A549 (cell line): ENCODE measurements at regions not wholly inside any gene's neighbourhood (a gene's known extent, or its start where the extent isn't known, plus 50 kb on each side); places are given as distances from the start of the nearest gene placed in this dataset.

Experiments
- ATAC-seq, 2 experiments: fragments of 200-7000 bp in 1 of 2; fragments of >200 bp in 1 of 2; cut with Nextera tagmentation in 1 of 2; cut with Tn5 transposase in 1 of 2; 3 replicates each; pipeline versions ENCODE4 v1.8.0 to v1.9.1; 2018 to 2020; ENCODE audit warnings: mild to moderate bottlenecking in 1 of 2, moderate library complexity in 1 of 2
- CTCF ChIA-PET: fragments of 300-600 bp; sonication (Branson Sonifier 250); formaldehyde crosslinking; extraction: SDS; loops from one replicate; lab custom pipeline; 2021; ENCODE audit warnings: antibody characterized with exemption, inconsistent platforms; lab: Yijun Ruan, JAX
- POLR2A ChIA-PET: fragments of 350-600 bp; formaldehyde crosslinking; extraction: SDS; loops from one replicate; lab custom pipeline; 2021; ENCODE audit warnings: antibody characterized with exemption, inconsistent platforms; lab: Yijun Ruan, JAX
- DNase-seq, 2 experiments: peaks; one replicate each; pipeline versions ENCODE4 v3.0.0 to v3.0.0-alpha.2; 2011 to 2016; ENCODE audit warnings: low read depth in 1 of 2, low spot score in 1 of 2
- FAIRE-seq: peaks from 2 replicates; lab custom pipeline; 2011; peaks lifted over from hg19 to GRCh38; lab: Jason Lieb, UNC
- H3K27ac ChIP-seq, 2 experiments: fragments of >200 bp; sonication (Bioruptor Twin); formaldehyde crosslinking; 3 replicates each; pipeline ENCODE4 v1.5.1; 2016 to 2017
- H3K4me1 ChIP-seq: fragments of >200 bp; sonication (Bioruptor Twin); formaldehyde crosslinking; 3 replicates; pipeline ENCODE4 v1.6.1; 2016
- H3K4me2 ChIP-seq: fragments of >200 bp; sonication (Bioruptor Twin); formaldehyde crosslinking; 3 replicates; pipeline ENCODE4 v1.6.1; 2016
- H3K4me3 ChIP-seq: fragments of >200 bp; sonication (Bioruptor Twin); formaldehyde crosslinking; 3 replicates; pipeline ENCODE4 v1.5.1; 2016
- H3K9me3 ChIP-seq: fragments of >200 bp; sonication (Bioruptor Twin); formaldehyde crosslinking; 3 replicates; pipeline ENCODE4 v1.6.1; 2016
- ATOH8 ChIP-seq: fragments of 250-450 bp; sonication (Bioruptor Pico); IDR thresholded peaks from 2 replicates; pipeline ENCODE4 v1.5.0; 2020; ENCODE audit warnings: low read depth, mild to moderate bottlenecking, moderate library complexity
- BHLHE40 ChIP-seq: IDR thresholded peaks from 2 replicates; pipeline ENCODE4 v1.6.1; 2012; ENCODE audit warnings: low read depth, low read length, inconsistent platforms
- CEBPB ChIP-seq, 2 experiments: fragments of >200 bp in 1 of 2; sonication (Bioruptor Twin) in 1 of 2; formaldehyde crosslinking in 1 of 2; IDR thresholded peaks; 2 replicates each; pipeline ENCODE4 v1.6.1; 2012 to 2016
- CHD2 ChIP-seq: fragments of 150-350 bp; IDR thresholded peaks from 2 replicates; pipeline ENCODE4 v1.6.1; 2014; ENCODE audit warnings: low read length; ENCODE audit not compliant: partially characterized antibody
- CHD4 ChIP-seq: fragments of 200-600 bp; sonication (generic); IDR thresholded peaks from 2 replicates; pipeline ENCODE4 v1.6.1; 2016; ENCODE audit warnings: antibody characterized with exemption, mild to moderate bottlenecking, borderline replicate concordance
- EHF ChIP-seq: fragments of 250-450 bp; sonication (Bioruptor Pico); IDR thresholded peaks from 2 replicates; pipeline ENCODE4 v1.5.0; 2020; ENCODE audit warnings: mild to moderate bottlenecking
- EP300 ChIP-seq, 2 experiments: fragments of >200 bp; sonication (Bioruptor Twin); formaldehyde crosslinking; IDR thresholded peaks; 2 replicates in 1 of 2; 3 replicates in 1 of 2; pipeline ENCODE4 v1.6.1; 2016 to 2017
- ESRRA ChIP-seq: fragments of 150-350 bp; IDR thresholded peaks from 2 replicates; pipeline ENCODE4 v1.6.1; 2014; ENCODE audit warnings: mild to moderate bottlenecking, low read length, borderline replicate concordance
- FOSB ChIP-seq: fragments of 250-450 bp; sonication (Bioruptor Pico); IDR thresholded peaks from 2 replicates; pipeline ENCODE4 v1.5.0; 2020; ENCODE audit warnings: mild to moderate bottlenecking, moderate library complexity
- FOXS1 ChIP-seq: fragments of 250-450 bp; sonication (Bioruptor Pico); IDR thresholded peaks from 2 replicates; pipeline ENCODE4 v1.5.0; 2020; ENCODE audit warnings: mild to moderate bottlenecking, moderate library complexity
- GATA3 ChIP-seq: IDR thresholded peaks from 2 replicates; pipeline ENCODE4 v1.6.1; 2012; ENCODE audit warnings: borderline replicate concordance
- HOXA7 ChIP-seq: fragments of 250-450 bp; sonication (Bioruptor Pico); IDR thresholded peaks from 2 replicates; pipeline ENCODE4 v1.5.0; 2020; ENCODE audit warnings: mild to moderate bottlenecking, moderate library complexity
- HOXB13 ChIP-seq: fragments of 250-450 bp; sonication (Bioruptor Pico); IDR thresholded peaks from 2 replicates; pipeline ENCODE4 v1.5.0; 2020; ENCODE audit warnings: low read depth, mild to moderate bottlenecking, moderate library complexity
- HOXB5 ChIP-seq: fragments of 250-450 bp; sonication (Bioruptor Pico); IDR thresholded peaks from 2 replicates; pipeline ENCODE4 v1.5.0; 2020; ENCODE audit warnings: mild to moderate bottlenecking, moderate library complexity
- KDM5A ChIP-seq: fragments of 200-600 bp; sonication (generic); IDR thresholded peaks from 2 replicates; pipeline ENCODE4 v1.6.1; 2016; ENCODE audit warnings: antibody characterized with exemption, mild to moderate bottlenecking
- MAX ChIP-seq: IDR thresholded peaks from 2 replicates; pipeline ENCODE4 v1.6.1; 2012
- PHF8 ChIP-seq: fragments of 200-600 bp; sonication (generic); IDR thresholded peaks from 2 replicates; pipeline ENCODE4 v1.6.1; 2016; ENCODE audit warnings: low read depth, mild to moderate bottlenecking, antibody characterized with exemption, moderate library complexity, borderline replicate concordance
- POLR2AphosphoS2 ChIP-seq: conservative IDR thresholded peaks from 2 replicates; pipeline ENCODE4 v1.6.1; 2012; ENCODE audit warnings: low read length, improper control_type of control experiment, inconsistent platforms
- RAD21 ChIP-seq, 2 experiments: fragments of >200 bp in 1 of 2; sonication (Bioruptor Twin) in 1 of 2; formaldehyde crosslinking in 1 of 2; IDR thresholded peaks in 1 of 2; conservative IDR thresholded peaks in 1 of 2; 2 replicates in 1 of 2; 3 replicates in 1 of 2; pipeline ENCODE4 v1.6.1; 2012 to 2018; ENCODE audit warnings: inconsistent platforms in 1 of 2
- RCOR1 ChIP-seq: fragments of 150-350 bp; IDR thresholded peaks from 2 replicates; pipeline ENCODE4 v1.6.1; 2014; ENCODE audit warnings: antibody characterized with exemption, low read length, low read depth
- REST ChIP-seq: fragments of 200-600 bp; sonication (generic); IDR thresholded peaks from 2 replicates; pipeline ENCODE4 v1.6.1; 2016; ENCODE audit warnings: antibody characterized with exemption, mild to moderate bottlenecking, moderate library complexity
- RFX5 ChIP-seq: fragments of 450-650 bp; IDR thresholded peaks from 2 replicates; pipeline ENCODE4 v1.7.1; 2014; ENCODE audit warnings: antibody characterized with exemption, mild to moderate bottlenecking, moderate library complexity
- WGBS: methylation state at CpG from one replicate; pipeline ENCODE4 v1.1.6; 2017; ENCODE audit errors: missing lambda C conversion rate; 5-methylcytosine and 5-hydroxymethylcytosine counted together
- TF ChIP-seq, protein P1 (sequence below): fragments of 250-450 bp; sonication (Bioruptor Pico); IDR thresholded peaks from 2 replicates; pipeline ENCODE4 v1.5.0; 2021; ENCODE audit warnings: mild to moderate bottlenecking, moderate library complexity, borderline replicate concordance

DNA sequence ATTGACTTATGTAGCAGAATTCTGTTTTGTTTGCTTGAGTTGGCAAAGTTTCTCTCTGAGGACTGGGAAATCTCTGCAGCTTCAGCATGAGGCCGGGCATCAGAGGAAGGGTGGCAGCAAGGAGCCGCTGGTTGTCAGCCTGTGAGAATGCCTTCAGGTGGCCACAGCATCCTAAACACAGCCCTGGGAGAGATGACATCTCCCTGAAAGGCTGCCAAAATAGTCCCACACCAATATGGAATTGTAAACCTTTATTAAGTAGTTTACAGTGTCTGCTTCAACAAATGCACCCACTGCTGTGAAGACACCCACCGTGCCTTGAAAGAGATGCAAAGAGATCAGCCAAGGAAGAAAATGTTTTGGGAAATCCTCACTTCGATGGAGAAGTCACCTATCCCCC lies 609.7 kb upstream of the ARRDC4 start:
- peaks cover 8% of the 10 kb centered on the region; the same call in 2 of the 3 replicates for H3K9me3 ChIP-seq
- H3K27ac ChIP-seq: no peak overlapping the region
- ChIA-PET CTCF (no interaction called here), POLR2A (no interaction called here)
- ATAC-seq (no peak), FAIRE-seq (no peak), DNase-seq (no peak)
- H3K4me1 ChIP-seq: no peaks in the 10 kb centered on the region
- TF ChIP-seq RAD21 (conservative IDR thresholded peaks at IDR 0.05 in 1 of 2, IDR thresholded peaks at IDR 0.05 in 1 of 2) (no peak), HOXA7 (CRISPR knock-in tag) (no peak), KDM5A (no peak), FOSB (CRISPR knock-in tag) (no peak), CHD2 (no peak), GATA3 (no peak), HOXB13 (no peak), CEBPB (IDR thresholded peaks at IDR 0.05) (no peak), BHLHE40 (no peak), REST (no peak), POLR2AphosphoS2 (no peak), EP300 (IDR thresholded peaks at IDR 0.05) (no peak), ESRRA (no peak), RCOR1 (no peak), RFX5 (no peak), EHF (CRISPR knock-in tag) (no peak), CHD4 (no peak)
- no peak overlapping the region for H3K4me3 ChIP-seq
- H3K4me2 ChIP-seq: no peak overlapping the region
- WGBS: 6% methylated on average over 4 of the region's 4 CpGs

DNA sequence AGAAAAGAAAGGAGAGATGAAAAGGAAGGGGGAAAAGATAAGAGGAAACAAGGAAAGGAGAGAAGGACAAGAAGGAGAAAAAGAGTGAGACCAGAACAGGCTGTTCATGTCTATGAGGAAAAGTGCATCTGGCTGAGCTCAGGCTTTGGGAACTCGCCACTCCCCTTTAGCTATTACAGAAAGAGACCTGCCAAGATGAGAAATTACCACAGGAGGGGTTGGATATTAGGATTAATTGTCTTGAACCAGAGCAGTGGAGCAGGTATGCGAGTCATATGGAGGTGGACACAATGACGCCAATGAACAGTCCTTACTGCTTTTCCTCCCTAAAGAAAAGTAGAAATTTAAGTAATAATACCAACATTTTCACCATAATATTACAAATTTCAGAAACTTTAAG lies 577.0 kb upstream of the ARRDC4 start:
- WGBS: under 1% methylated on average over 3 of the region's 3 CpGs
- TF ChIP-seq HOXB5 (CRISPR knock-in tag) (no peak), PHF8 (no peak), GATA3 (no peak), MAX (no peak), FOXS1 (no peak), CEBPB (IDR thresholded peaks at IDR 0.05) (no peak), ATOH8 (CRISPR knock-in tag) (no peak)
- TF ChIP-seq, protein P1, sequence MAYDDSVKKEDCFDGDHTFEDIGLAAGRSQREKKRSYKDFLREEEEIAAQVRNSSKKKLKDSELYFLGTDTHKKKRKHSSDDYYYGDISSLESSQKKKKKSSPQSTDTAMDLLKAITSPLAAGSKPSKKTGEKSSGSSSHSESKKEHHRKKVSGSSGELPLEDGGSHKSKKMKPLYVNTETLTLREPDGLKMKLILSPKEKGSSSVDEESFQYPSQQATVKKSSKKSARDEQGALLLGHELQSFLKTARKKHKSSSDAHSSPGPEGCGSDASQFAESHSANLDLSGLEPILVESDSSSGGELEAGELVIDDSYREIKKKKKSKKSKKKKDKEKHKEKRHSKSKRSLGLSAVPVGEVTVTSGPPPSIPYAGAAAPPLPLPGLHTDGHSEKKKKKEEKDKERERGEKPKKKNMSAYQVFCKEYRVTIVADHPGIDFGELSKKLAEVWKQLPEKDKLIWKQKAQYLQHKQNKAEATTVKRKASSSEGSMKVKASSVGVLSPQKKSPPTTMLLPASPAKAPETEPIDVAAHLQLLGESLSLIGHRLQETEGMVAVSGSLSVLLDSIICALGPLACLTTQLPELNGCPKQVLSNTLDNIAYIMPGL (CRISPR knock-in tag): no peak
- H3K27ac ChIP-seq: no peak overlapping the region
- no peak overlapping the region for H3K4me3 ChIP-seq
- DNase-seq (no peak), FAIRE-seq (no peak), ATAC-seq (no peak)
- CTCF ChIA-PET: no interaction called here
- POLR2A ChIA-PET: no interaction called here
- no peaks in the 10 kb centered on the region for H3K4me1 ChIP-seq
- 0 out of 3 replicates have a peak, but pooled peaks cover 4% of the 10 kb centered on the region for H3K9me3 ChIP-seq
- H3K4me2 ChIP-seq: no peak overlapping the region
